ENCODE measurements at regions not wholly inside any gene's neighbourhood (a gene's known extent, or its start where the extent isn't known, plus 50 kb on each side); places are given as distances from the start of the nearest gene placed in this dataset.

DNA sequence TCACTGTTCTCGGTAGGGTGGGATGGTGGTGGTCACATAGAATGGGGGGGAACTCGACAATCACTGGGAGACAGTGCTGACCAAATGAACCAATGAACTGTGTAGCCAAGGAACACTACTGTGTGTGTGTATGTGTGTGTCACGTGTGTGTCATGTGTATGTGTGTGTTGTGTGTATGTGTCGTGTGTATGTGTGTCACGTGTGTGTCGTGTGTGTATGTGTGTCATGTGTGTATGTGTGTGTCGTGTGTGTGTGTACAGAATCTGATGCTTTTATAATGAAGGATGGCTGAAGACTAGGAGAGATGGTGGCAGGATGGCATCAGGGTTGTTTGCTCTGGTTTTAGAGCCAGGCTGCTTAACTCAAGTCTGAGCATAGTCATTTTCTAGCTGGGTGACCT lies 99.1 kb upstream of the DUSP22 start:
- 100% methylated on average over 3 of the region's 7 CpGs; no CpG with 5 or more reads in 1 of the 2 donors for WGBS, 2 donors (ENCODE audit: extremely low coverage in 2 of 2, insufficient read length in 2 of 2, insufficient replicate concordance in 1 of 2)
- Histone ChIP-seq H2BK15ac (ENCODE audit: low read length) (no peak overlapping the region), H3K27me3 (ENCODE audit: control insufficient read depth in 3 of 3, insufficient read depth in 3 of 3, low read depth in 1 of 3, low read length in 3 of 3) (no peaks in the 10 kb centered on the region), H3K23ac (ENCODE audit: low read depth, low read length, poor library complexity) (no peak overlapping the region), H4K8ac (ENCODE audit: low read depth, low read length) (no peak overlapping the region), H3K9ac (ENCODE audit: low read depth, low read length, poor library complexity) (no peak overlapping the region), H3K36me3 (replicated peaks in 1 of 2; ENCODE audit: control insufficient read depth in 2 of 2, insufficient read depth in 2 of 2, low read length in 2 of 2) (no peaks in the 10 kb centered on the region), H2AFZ (ENCODE audit: low read length) (no peak overlapping the region), H2BK120ac (ENCODE audit: low read depth, low read length) (no peak overlapping the region), H3K18ac (ENCODE audit: low read length) (no peak overlapping the region), H3K79me1 (ENCODE audit: low read depth, low read length) (peaks cover 3% of the 10 kb centered on the region), H4K91ac (ENCODE audit: low read depth, low read length, poor library complexity) (no peak overlapping the region), H3K4ac (ENCODE audit: low read length) (no peak overlapping the region), H2BK12ac (ENCODE audit: low read length) (no peak overlapping the region), H3K27ac (replicated peaks; ENCODE audit: low read length) (no peak overlapping the region), H2AK5ac (ENCODE audit: low read depth, low read length) (no peak overlapping the region), H3K4me3 (ENCODE audit: low read length in 2 of 2) (no peak overlapping the region), H3K9me3 (replicated peaks in 1 of 2; ENCODE audit: control insufficient read depth in 2 of 2, insufficient read depth in 1 of 2, low read depth in 1 of 2, low read length in 2 of 2) (peaks cover 0 to 2% of the 10 kb centered on the region in 2 donors), H3K4me2 (ENCODE audit: insufficient read depth, low read length, poor library complexity, severe bottlenecking) (no peak overlapping the region), H3K4me1 (ENCODE audit: control insufficient read depth in 2 of 2, insufficient read depth in 1 of 2, low read depth in 1 of 2, low read length in 2 of 2) (no peaks in the 10 kb centered on the region), H3K14ac (ENCODE audit: low read length) (no peak overlapping the region), H2BK5ac (ENCODE audit: low read length) (no peak overlapping the region)
- no peak for DNase-seq (ENCODE audit: low spot score)

DNA sequence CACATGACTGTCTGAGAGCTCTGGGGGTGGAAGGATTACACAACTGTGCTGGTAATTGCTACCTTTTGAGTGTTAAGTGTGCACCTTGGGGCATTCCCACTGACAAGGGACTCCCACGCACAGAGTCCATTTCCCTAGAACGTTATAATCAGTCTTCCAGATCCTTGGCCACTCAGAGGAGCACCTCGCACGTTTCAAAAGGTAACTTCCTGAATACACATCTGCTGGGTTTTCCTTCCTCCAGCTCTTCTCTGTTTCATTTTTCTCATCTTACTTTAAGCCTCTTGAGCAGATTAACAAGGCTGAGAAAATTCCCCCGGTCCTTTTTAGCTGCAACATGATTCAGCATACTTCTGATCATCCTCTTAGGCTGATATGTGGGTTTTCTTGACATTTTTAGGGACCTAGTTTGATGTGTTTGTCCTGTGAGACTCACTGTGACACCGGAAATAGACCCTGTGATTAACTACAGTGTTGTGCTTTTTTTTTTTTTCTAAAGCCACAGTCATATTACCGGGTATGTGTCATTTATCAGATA lies 98.4 kb upstream of the DUSP22 start:
- no peaks in the 10 kb centered on the region for H3K36me3 ChIP-seq (replicated peaks in 1 of 2; ENCODE audit: control insufficient read depth in 2 of 2, insufficient read depth in 2 of 2, low read length in 2 of 2)
- H3K27me3 ChIP-seq (ENCODE audit: control insufficient read depth in 3 of 3, insufficient read depth in 3 of 3, low read depth in 1 of 3, low read length in 3 of 3), result no peaks in the 10 kb centered on the region
- no peak overlapping the region for H2BK15ac ChIP-seq (ENCODE audit: low read length)
- no peak overlapping the region for H2BK120ac ChIP-seq (ENCODE audit: low read depth, low read length)
- H3K4ac ChIP-seq (ENCODE audit: low read length), result no peak overlapping the region
- no peak overlapping the region for H2AK5ac ChIP-seq (ENCODE audit: low read depth, low read length)
- peaks cover 0 to 2% of the 10 kb centered on the region in 2 donors for H3K9me3 ChIP-seq (replicated peaks in 1 of 2; ENCODE audit: control insufficient read depth in 2 of 2, insufficient read depth in 1 of 2, low read depth in 1 of 2, low read length in 2 of 2)
- H4K91ac ChIP-seq (ENCODE audit: low read depth, low read length, poor library complexity), result no peak overlapping the region
- H2AFZ ChIP-seq (ENCODE audit: low read length), result no peak overlapping the region
- no peak overlapping the region for H3K14ac ChIP-seq (ENCODE audit: low read length)
- no peak overlapping the region for H4K8ac ChIP-seq (ENCODE audit: low read depth, low read length)
- peaks cover 3% of the 10 kb centered on the region for H3K79me1 ChIP-seq (ENCODE audit: low read depth, low read length)
- no peak overlapping the region for H3K27ac ChIP-seq (replicated peaks; ENCODE audit: low read length)
- DNase-seq (ENCODE audit: low spot score), result no peak
- no peak overlapping the region for H3K9ac ChIP-seq (ENCODE audit: low read depth, low read length, poor library complexity)
- no peak overlapping the region for H3K18ac ChIP-seq (ENCODE audit: low read length)
- H2BK12ac ChIP-seq (ENCODE audit: low read length), result no peak overlapping the region
- H2BK5ac ChIP-seq (ENCODE audit: low read length), result no peak overlapping the region
- no peak overlapping the region for H3K4me2 ChIP-seq (ENCODE audit: insufficient read depth, low read length, poor library complexity, severe bottlenecking)
- H3K23ac ChIP-seq (ENCODE audit: low read depth, low read length, poor library complexity), result no peak overlapping the region
- WGBS, 2 donors (ENCODE audit: extremely low coverage in 2 of 2, insufficient read length in 2 of 2, insufficient replicate concordance in 1 of 2), result no CpG with 5 or more reads among the region's 7 CpGs
- no peak overlapping the region for H3K4me3 ChIP-seq (ENCODE audit: low read length in 2 of 2)
- H3K4me1 ChIP-seq (ENCODE audit: control insufficient read depth in 2 of 2, insufficient read depth in 1 of 2, low read depth in 1 of 2, low read length in 2 of 2), result no peaks in the 10 kb centered on the region

DNA sequence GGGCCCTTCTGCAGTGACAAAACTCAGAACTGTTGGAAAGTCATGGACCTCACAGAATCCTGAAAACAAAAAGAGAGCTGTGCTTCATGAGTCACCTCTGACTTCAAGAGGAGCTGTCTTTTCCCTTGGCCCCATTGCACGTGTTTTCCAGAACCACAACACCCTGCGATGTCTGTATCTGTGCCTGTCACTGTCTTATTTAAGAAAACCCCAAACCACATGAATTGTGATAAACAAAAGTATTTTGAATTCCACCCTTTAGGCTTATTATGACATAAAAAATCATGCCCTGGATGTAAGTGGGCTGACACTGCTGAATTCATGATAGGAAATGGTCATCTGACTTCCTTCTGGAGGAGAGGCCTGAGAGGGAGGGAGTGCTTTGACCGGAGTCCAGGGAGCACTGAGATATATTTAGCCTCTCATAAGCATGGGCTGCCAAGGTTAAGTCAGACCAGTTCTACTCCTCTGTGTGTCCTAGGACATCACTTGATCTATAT lies 96.4 kb upstream of the DUSP22 start:
- no peak overlapping the region for H3K23ac ChIP-seq (ENCODE audit: low read depth, low read length, poor library complexity)
- no peak overlapping the region for H2BK120ac ChIP-seq (ENCODE audit: low read depth, low read length)
- no peak overlapping the region for H3K27ac ChIP-seq (replicated peaks; ENCODE audit: low read length)
- peaks cover 0 to 2% of the 10 kb centered on the region in 2 donors for H3K9me3 ChIP-seq (replicated peaks in 1 of 2; ENCODE audit: control insufficient read depth in 2 of 2, insufficient read depth in 1 of 2, low read depth in 1 of 2, low read length in 2 of 2)
- no peak overlapping the region for H2BK5ac ChIP-seq (ENCODE audit: low read length)
- no peak overlapping the region for H4K91ac ChIP-seq (ENCODE audit: low read depth, low read length, poor library complexity)
- H3K9ac ChIP-seq (ENCODE audit: low read depth, low read length, poor library complexity), result no peak overlapping the region
- no peak overlapping the region for H3K14ac ChIP-seq (ENCODE audit: low read length)
- H3K79me1 ChIP-seq (ENCODE audit: low read depth, low read length), result no peaks in the 10 kb centered on the region
- H3K27me3 ChIP-seq (ENCODE audit: control insufficient read depth in 3 of 3, insufficient read depth in 3 of 3, low read depth in 1 of 3, low read length in 3 of 3), result no peaks in the 10 kb centered on the region
- H3K18ac ChIP-seq (ENCODE audit: low read length), result no peak overlapping the region
- no peak overlapping the region for H3K4ac ChIP-seq (ENCODE audit: low read length)
- no peak overlapping the region for H2BK12ac ChIP-seq (ENCODE audit: low read length)
- H3K36me3 ChIP-seq (replicated peaks in 1 of 2; ENCODE audit: control insufficient read depth in 2 of 2, insufficient read depth in 2 of 2, low read length in 2 of 2), result no peaks in the 10 kb centered on the region
- DNase-seq (ENCODE audit: low spot score), result no peak
- H2AK5ac ChIP-seq (ENCODE audit: low read depth, low read length), result no peak overlapping the region
- no CpG with 5 or more reads among the region's 3 CpGs for WGBS, 2 donors (ENCODE audit: extremely low coverage in 2 of 2, insufficient read length in 2 of 2, insufficient replicate concordance in 1 of 2)
- H3K4me2 ChIP-seq (ENCODE audit: insufficient read depth, low read length, poor library complexity, severe bottlenecking), result no peak overlapping the region
- H3K4me1 ChIP-seq (ENCODE audit: control insufficient read depth in 2 of 2, insufficient read depth in 1 of 2, low read depth in 1 of 2, low read length in 2 of 2), result no peaks in the 10 kb centered on the region
- H4K8ac ChIP-seq (ENCODE audit: low read depth, low read length), result no peak overlapping the region
- H3K4me3 ChIP-seq (ENCODE audit: low read length in 2 of 2), result no peak overlapping the region
- H2BK15ac ChIP-seq (ENCODE audit: low read length), result no peak overlapping the region
- no peak overlapping the region for H2AFZ ChIP-seq (ENCODE audit: low read length)

DNA sequence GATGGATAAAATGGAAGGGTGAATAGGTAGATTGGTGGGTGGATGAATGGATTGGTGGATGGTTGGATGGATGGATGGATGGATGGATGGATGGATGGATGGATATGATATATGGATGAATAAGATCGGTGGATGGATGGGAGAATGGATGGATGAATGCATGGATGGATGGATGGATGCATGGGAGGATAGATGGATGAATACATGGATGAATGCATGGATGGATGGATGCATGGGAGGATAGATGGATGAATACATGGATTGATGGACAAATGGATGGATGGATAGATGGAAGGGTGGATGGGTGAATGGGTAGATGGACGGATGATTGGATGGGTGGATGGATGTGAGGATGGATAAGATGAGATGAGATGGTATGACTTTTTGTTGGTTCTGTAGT lies 95.7 kb upstream of the DUSP22 start:
- H3K79me1 ChIP-seq (ENCODE audit: low read depth, low read length), result no peaks in the 10 kb centered on the region
- no peak overlapping the region for H3K9ac ChIP-seq (ENCODE audit: low read depth, low read length, poor library complexity)
- H3K4me1 ChIP-seq (ENCODE audit: control insufficient read depth in 2 of 2, insufficient read depth in 1 of 2, low read depth in 1 of 2, low read length in 2 of 2), result no peaks in the 10 kb centered on the region

More for the DNA sequence above, 95.7 kb upstream of the DUSP22 start:
- H4K8ac ChIP-seq (ENCODE audit: low read depth, low read length), result no peak overlapping the region
- H3K4me2 ChIP-seq (ENCODE audit: insufficient read depth, low read length, poor library complexity, severe bottlenecking), result no peak overlapping the region
- no peak overlapping the region for H3K18ac ChIP-seq (ENCODE audit: low read length)
- WGBS, 2 donors (ENCODE audit: extremely low coverage in 2 of 2, insufficient read length in 2 of 2, insufficient replicate concordance in 1 of 2), result 97 to 100% methylated on average over 2 of the region's 2 CpGs
- no peaks in the 10 kb centered on the region for H3K36me3 ChIP-seq (replicated peaks in 1 of 2; ENCODE audit: control insufficient read depth in 2 of 2, insufficient read depth in 2 of 2, low read length in 2 of 2)
- no peak overlapping the region for H2AK5ac ChIP-seq (ENCODE audit: low read depth, low read length)
- H4K91ac ChIP-seq (ENCODE audit: low read depth, low read length, poor library complexity), result no peak overlapping the region
- no peak overlapping the region for H2BK5ac ChIP-seq (ENCODE audit: low read length)
- H3K27me3 ChIP-seq (ENCODE audit: control insufficient read depth in 3 of 3, insufficient read depth in 3 of 3, low read depth in 1 of 3, low read length in 3 of 3), result no peaks in the 10 kb centered on the region
- no peak overlapping the region for H3K14ac ChIP-seq (ENCODE audit: low read length)
- H3K9me3 ChIP-seq (replicated peaks in 1 of 2; ENCODE audit: control insufficient read depth in 2 of 2, insufficient read depth in 1 of 2, low read depth in 1 of 2, low read length in 2 of 2), result peaks cover 0 to 2% of the 10 kb centered on the region in 2 donors
- H2BK15ac ChIP-seq (ENCODE audit: low read length), result no peak overlapping the region
- no peak overlapping the region for H3K23ac ChIP-seq (ENCODE audit: low read depth, low read length, poor library complexity)
- H2BK12ac ChIP-seq (ENCODE audit: low read length), result no peak overlapping the region
- H3K4me3 ChIP-seq (ENCODE audit: low read length in 2 of 2), result no peak overlapping the region
- H2BK120ac ChIP-seq (ENCODE audit: low read depth, low read length), result no peak overlapping the region
- no peak overlapping the region for H3K4ac ChIP-seq (ENCODE audit: low read length)
- no peak for DNase-seq (ENCODE audit: low spot score)
- no peak overlapping the region for H3K27ac ChIP-seq (replicated peaks; ENCODE audit: low read length)
- no peak overlapping the region for H2AFZ ChIP-seq (ENCODE audit: low read length)
